SK-N-SH (cell line): ENCODE measurements at regions not wholly inside any gene's neighbourhood (a gene's known extent, or its start where the extent isn't known, plus 50 kb on each side); places are given as distances from the start of the nearest gene placed in this dataset.

ENCODE experiments used
- CTCF ChIA-PET: fragments of 300-600, 350-600 bp; formaldehyde crosslinking; extraction: SDS; loops from one replicate; lab custom pipeline; 2021; lab: Yijun Ruan, JAX
- POLR2A ChIA-PET: fragments of 350-600 bp; sonication (Branson Sonifier 250); formaldehyde crosslinking; extraction: SDS; loops from one replicate; lab custom pipeline; 2020; ENCODE audit warnings: antibody characterized with exemption, inconsistent platforms; lab: Yijun Ruan, JAX
- DNase-seq: peaks from one replicate; pipeline ENCODE4 v3.0.0; 2012
- H2AFZ ChIP-seq: fragments of 200-600 bp; sonication (generic); 2 replicates; pipeline ENCODE4 v1.8.1; 2016; ENCODE audit warnings: antibody characterized with exemption, mild to moderate bottlenecking, low read depth
- H3F3A ChIP-seq: fragments of 200-600 bp; sonication (generic); replicated peaks from 2 replicates; pipeline ENCODE3; 2016; ENCODE audit warnings: antibody characterized with exemption, mild to moderate bottlenecking; ENCODE audit not compliant: insufficient read depth
- H3K27ac ChIP-seq, 2 experiments: fragments of 200-500 bp in 1 of 2; fragments of 200-600 bp in 1 of 2; sonication (Bioruptor generic) in 1 of 2; sonication (generic), shearing (Covaris generic) in 1 of 2; 2 replicates each; pipeline versions ENCODE4 v1.5.1 to v1.6.1; 2014 to 2016; ENCODE audit warnings: low read depth in 2 of 2, inconsistent platforms in 1 of 2, low read length in 1 of 2, mild to moderate bottlenecking in 1 of 2, mixed read lengths in 1 of 2
- H3K27me3 ChIP-seq: fragments of 200-600 bp; sonication (generic), shearing (Covaris generic); 2 replicates; pipeline ENCODE4 v1.6.1; 2016; ENCODE audit warnings: mixed run types; ENCODE audit not compliant: insufficient read depth
- H3K36me3 ChIP-seq, 2 experiments: fragments of 200-500 bp in 1 of 2; fragments of 200-600 bp in 1 of 2; sonication (Bioruptor generic) in 1 of 2; sonication (generic) in 1 of 2; replicated peaks in 1 of 2; 2 replicates each; pipeline versions ENCODE3 to v1.5.1; 2014 to 2016; ENCODE audit warnings: low read length in 1 of 2, mild to moderate bottlenecking in 1 of 2; ENCODE audit not compliant: insufficient read depth in 2 of 2, control insufficient read depth in 1 of 2
- H3K4me1 ChIP-seq, 2 experiments: fragments of 200-500 bp in 1 of 2; fragments of 200-600 bp in 1 of 2; sonication (Bioruptor generic) in 1 of 2; sonication (generic), shearing (Covaris generic) in 1 of 2; 2 replicates each; pipeline versions ENCODE4 v1.5.1 to v1.6.1; 2014 to 2016; ENCODE audit warnings: low read depth in 1 of 2, low read length in 1 of 2, mixed run types in 1 of 2; ENCODE audit not compliant: insufficient read depth in 2 of 2, control insufficient read depth in 1 of 2
- H3K4me2 ChIP-seq: fragments of 200-600 bp; sonication (generic), shearing (Covaris generic); 2 replicates; pipeline ENCODE4 v1.6.1; 2017; ENCODE audit warnings: mixed run types
- H3K4me3 ChIP-seq, 2 experiments: fragments of 200-500 bp in 1 of 2; fragments of 200-600 bp in 1 of 2; sonication (Bioruptor generic) in 1 of 2; sonication (generic), shearing (Covaris generic) in 1 of 2; 2 replicates each; pipeline versions ENCODE4 v1.5.1 to v1.8.1; 2014 to 2016; ENCODE audit warnings: low read depth in 2 of 2, inconsistent platforms in 1 of 2, low read length in 1 of 2, mild to moderate bottlenecking in 1 of 2, mixed read lengths in 1 of 2, moderate library complexity in 1 of 2
- H3K79me2 ChIP-seq: fragments of 200-600 bp; sonication (generic); 2 replicates; pipeline ENCODE4 v1.8.1; 2017; ENCODE audit warnings: mild to moderate bottlenecking; ENCODE audit not compliant: insufficient read depth
- H3K9ac ChIP-seq: fragments of 200-600 bp; sonication (generic); 2 replicates; pipeline ENCODE4 v1.6.1; 2017; ENCODE audit warnings: mixed run types
- H3K9me2 ChIP-seq: fragments of 200-600 bp; sonication (generic); 2 replicates; pipeline ENCODE4 v1.6.1; 2017; ENCODE audit warnings: mixed run types
- H3K9me3 ChIP-seq: fragments of 200-600 bp; sonication (generic); 2 replicates; pipeline ENCODE4 v1.6.1; 2017; ENCODE audit warnings: mixed run types, mild to moderate bottlenecking, moderate library complexity
- H4K20me1 ChIP-seq: fragments of 200-600 bp; sonication (generic); 2 replicates; pipeline ENCODE4 v1.6.1; 2017; ENCODE audit warnings: mild to moderate bottlenecking, mixed run types; ENCODE audit not compliant: insufficient read depth
- CHD2 ChIP-seq: fragments of 150-350 bp; IDR thresholded peaks from 2 replicates; pipeline ENCODE4 v1.6.1; 2018; ENCODE audit warnings: low read length; ENCODE audit not compliant: partially characterized antibody
- ELF1 ChIP-seq: IDR thresholded peaks from 2 replicates; pipeline ENCODE4 v1.4.0; 2012
- EP300 ChIP-seq, 2 experiments: IDR thresholded peaks; 2 replicates each; pipeline versions ENCODE4 v1.4.0 to v1.6.1; 2012; ENCODE audit warnings: borderline replicate concordance in 1 of 2, low read depth in 1 of 2, low read length in 1 of 2
- EZH2phosphoT487 ChIP-seq: fragments of 200-600 bp; sonication (generic); IDR thresholded peaks from 2 replicates; pipeline ENCODE4 v1.6.1; 2017; ENCODE audit warnings: low read depth, mixed run types, mild to moderate bottlenecking, antibody characterized with exemption, moderate library complexity, borderline replicate concordance
- FOSL2 ChIP-seq: IDR thresholded peaks from 2 replicates; pipeline ENCODE4 v1.4.0; 2012; ENCODE audit warnings: low read depth, mild to moderate bottlenecking, moderate library complexity, borderline replicate concordance
- FOXJ3 ChIP-seq: sonication (generic); formaldehyde crosslinking; IDR thresholded peaks from 2 replicates; pipeline ENCODE4 v1.5.1; 2020; ENCODE audit warnings: mild to moderate bottlenecking, missing genetic modification reagents
- FOXM1 ChIP-seq: IDR thresholded peaks from 2 replicates; pipeline ENCODE4 v1.4.0; 2012; ENCODE audit warnings: low read depth, mild to moderate bottlenecking
- IRF3 ChIP-seq: fragments of 150-350 bp; IDR thresholded peaks from 2 replicates; pipeline ENCODE4 v1.6.1; 2016; ENCODE audit warnings: mild to moderate bottlenecking, low read depth, low read length
- NFIC ChIP-seq: IDR thresholded peaks from 2 replicates; pipeline ENCODE4 v1.4.0; 2012; ENCODE audit warnings: borderline replicate concordance
- NRF1 ChIP-seq: IDR thresholded peaks from 2 replicates; pipeline ENCODE4 v1.6.1; 2012; ENCODE audit warnings: low read depth, mild to moderate bottlenecking, low read length
- REST ChIP-seq: IDR thresholded peaks from 2 replicates; pipeline ENCODE4 v1.6.1; 2012; ENCODE audit warnings: mild to moderate bottlenecking, low read depth, low read length, moderate library complexity
- RFX5 ChIP-seq: IDR thresholded peaks from 2 replicates; pipeline ENCODE4 v1.6.1; 2012; ENCODE audit warnings: mild to moderate bottlenecking, improper control_type of control experiment, low read length
- RXRA ChIP-seq: IDR thresholded peaks from 2 replicates; pipeline ENCODE4 v1.4.0; 2012; ENCODE audit warnings: low read depth, mild to moderate bottlenecking, borderline replicate concordance
- SIN3A ChIP-seq: IDR thresholded peaks from 2 replicates; pipeline ENCODE4 v1.6.1; 2012; ENCODE audit warnings: low read depth, mild to moderate bottlenecking, low read length, moderate library complexity, borderline replicate concordance
- SMC3 ChIP-seq: IDR thresholded peaks from 2 replicates; pipeline ENCODE4 v1.6.1; 2012; ENCODE audit warnings: low read depth, low read length, improper control_type of control experiment
- TAF1 ChIP-seq: IDR thresholded peaks from 2 replicates; pipeline ENCODE4 v1.6.1; 2012; ENCODE audit warnings: low read depth, mild to moderate bottlenecking, low read length, moderate library complexity, borderline replicate concordance
- TCF12 ChIP-seq: IDR thresholded peaks from 2 replicates; pipeline ENCODE4 v1.4.0; 2012
- USF1 ChIP-seq: IDR thresholded peaks from 2 replicates; pipeline ENCODE4 v1.4.0; 2012; ENCODE audit warnings: low read depth, borderline replicate concordance
- YY1 ChIP-seq: IDR thresholded peaks from 2 replicates; pipeline ENCODE4 v1.4.0; 2012; ENCODE audit warnings: low read depth, mild to moderate bottlenecking
- WGBS: methylation state at CpG from one replicate; pipeline ENCODE4 v1.1.6; 2017; ENCODE audit warnings: low lambda C conversion rate; 5-methylcytosine and 5-hydroxymethylcytosine counted together

GRCh38 chr18:30352551-30353168, 689.9 kb downstream of the DSC3 start:
- no peaks in the 10 kb centered on the region for H3K79me2 ChIP-seq
- H3K27ac ChIP-seq = no peak overlapping the region
- H3K4me2 ChIP-seq = no peak overlapping the region
- no peaks in the 10 kb centered on the region for H4K20me1 ChIP-seq
- no peak overlapping the region for H3K9ac ChIP-seq
- no peaks in the 10 kb centered on the region for H3K27me3 ChIP-seq
- no peak overlapping the region for H2AFZ ChIP-seq
- ChIA-PET CTCF (no interaction called here), POLR2A (no interaction called here)
- H3K4me3 ChIP-seq = no peak overlapping the region
- TF ChIP-seq TCF12 = no peak
- TF ChIP-seq RXRA = no peak
- TF ChIP-seq CHD2 = no peak
- TF ChIP-seq FOXM1 = no peak
- no peak for TF ChIP-seq USF1
- no peak for TF ChIP-seq EP300 (IDR thresholded peaks at IDR 0.05; ENCODE audit: borderline replicate concordance in 1 of 2, low read depth in 1 of 2, low read length in 1 of 2)
- TF ChIP-seq IRF3 = no peak
- no peak for TF ChIP-seq NFIC
- TF ChIP-seq RFX5 = no peak
- TF ChIP-seq NRF1 = no peak
- TF ChIP-seq SIN3A = no peak
- no peak for TF ChIP-seq SMC3
- TF ChIP-seq ELF1 = no peak
- no peak for TF ChIP-seq TAF1
- TF ChIP-seq FOXJ3 = no peak
- no peak for TF ChIP-seq REST
- no peak for TF ChIP-seq EZH2phosphoT487
- no peak for TF ChIP-seq FOSL2
- TF ChIP-seq YY1 = no peak
- TF ChIP-seq, all 33 proteins: peak for 0
- no peaks in the 10 kb centered on the region for H3K9me3 ChIP-seq
- 65% methylated on average over 10 of the region's 20 CpGs for WGBS
- H3K36me3 ChIP-seq = no peaks in the 10 kb centered on the region
- H3K4me1 ChIP-seq = no peaks in the 10 kb centered on the region
- H3K9me2 ChIP-seq = no peaks in the 10 kb centered on the region
- no peaks in the 10 kb centered on the region for H3F3A ChIP-seq
- DNase-seq = no peak
